Smooth muscle cell (in vitro differentiated cells): ENCODE measurements at regions not wholly inside any gene's neighbourhood (a gene's known extent, or its start where the extent isn't known, plus 50 kb on each side); places are given as distances from the start of the nearest gene placed in this dataset.
A peak's percentile ranks its signal among the peaks of the same experiment; 100 is the strongest.

Source experiments
- DNase-seq: peaks from one replicate; lab custom pipeline; 2025; ENCODE audit not compliant: unreplicated experiment; lab: John Stamatoyannopoulos, UW
- H2AFZ ChIP-seq: fragments of 200-600 bp; sonication (generic); 2 replicates; pipeline ENCODE4 v1.6.0; 2016; ENCODE audit warnings: antibody characterized with exemption, low read depth, mild to moderate bottlenecking
- H3F3A ChIP-seq: fragments of 200-600 bp; sonication (generic); 2 replicates; pipeline ENCODE4 v1.6.0; 2017; ENCODE audit warnings: antibody characterized with exemption, low read depth
- H3K27ac ChIP-seq: fragments of 200-600 bp; sonication (generic); 2 replicates; pipeline ENCODE4 v1.5.1; 2016; ENCODE audit warnings: low read depth, mild to moderate bottlenecking
- H3K27me3 ChIP-seq: fragments of 200-600 bp; sonication (generic); 2 replicates; pipeline ENCODE4 v1.6.1; 2016; ENCODE audit warnings: low read depth, mild to moderate bottlenecking
- H3K36me3 ChIP-seq: fragments of 200-600 bp; sonication (generic); 2 replicates; pipeline ENCODE4 v1.5.1; 2016; ENCODE audit warnings: low read depth
- H3K4me1 ChIP-seq: fragments of 200-600 bp; sonication (generic); 2 replicates; pipeline ENCODE4 v1.5.1; 2016; ENCODE audit warnings: low read depth
- H3K4me2 ChIP-seq: fragments of 200-600 bp; sonication (generic); 2 replicates; pipeline ENCODE4 v1.6.0; 2016; ENCODE audit warnings: mild to moderate bottlenecking
- H3K4me3 ChIP-seq: fragments of 200-600 bp; sonication (generic); 2 replicates; pipeline ENCODE4 v1.5.1; 2016; ENCODE audit warnings: mild to moderate bottlenecking
- H3K79me2 ChIP-seq: fragments of 200-600 bp; sonication (generic); 2 replicates; pipeline ENCODE4 v1.6.0; 2016; ENCODE audit warnings: low read depth, mild to moderate bottlenecking
- H3K9ac ChIP-seq: fragments of 200-600 bp; sonication (generic); 2 replicates; pipeline ENCODE4 v1.6.0; 2016; ENCODE audit warnings: low read depth
- H3K9me3 ChIP-seq: fragments of 200-600 bp; sonication (generic); replicated peaks from 2 replicates; pipeline ENCODE4 v1.5.1; 2016; ENCODE audit warnings: low read depth
- H4K20me1 ChIP-seq: fragments of 200-600 bp; sonication (generic); 2 replicates; pipeline ENCODE4 v1.6.0; 2016; ENCODE audit warnings: low read depth
- WGBS: methylation state at CpG from one replicate; pipeline ENCODE4 v1.1.7; 2016; ENCODE audit warnings: low lambda C conversion rate; 5-methylcytosine and 5-hydroxymethylcytosine counted together
- TF ChIP-seq, protein P1 (sequence below): fragments of 200-600 bp; sonication (generic); IDR thresholded peaks from 2 replicates; pipeline ENCODE4 v1.5.1; 2017; ENCODE audit warnings: borderline replicate concordance, mild to moderate bottlenecking, antibody characterized with exemption; ENCODE audit not compliant: insufficient read depth, poor library complexity, severe bottlenecking

DNA sequence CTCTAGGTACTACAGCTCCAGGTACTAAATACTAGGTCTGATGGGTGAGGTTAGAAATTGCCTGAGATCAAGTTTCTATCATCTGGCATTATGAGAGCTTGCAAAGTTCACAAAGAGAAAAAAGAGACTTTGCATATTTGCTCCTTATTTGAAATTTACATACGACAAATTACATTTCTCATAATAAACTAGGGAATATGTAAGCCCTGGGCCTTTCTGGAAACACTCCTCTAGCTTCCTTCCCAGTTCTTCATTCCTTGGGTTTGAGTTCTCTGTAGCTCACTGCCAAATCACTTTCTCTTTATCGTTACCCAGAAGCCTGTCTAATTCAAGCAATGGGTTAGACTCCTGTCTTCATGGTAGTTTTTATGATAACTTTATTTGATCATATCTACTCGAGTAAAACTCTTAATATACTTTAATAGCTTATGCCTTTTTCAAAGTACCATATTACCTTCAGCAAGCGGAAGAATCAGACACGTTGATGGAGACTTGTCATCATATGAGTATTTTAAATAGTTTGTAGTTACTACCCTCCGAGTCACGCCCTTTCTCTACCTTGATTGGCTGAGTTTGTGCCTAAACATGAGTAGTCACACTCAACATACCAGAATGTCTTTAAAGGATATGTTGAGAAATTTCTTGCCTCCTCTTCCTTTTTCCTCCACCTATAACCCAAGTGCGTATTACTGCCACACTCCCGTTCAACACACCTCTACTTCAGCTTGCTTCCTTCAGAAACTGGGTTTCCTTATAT is 150.5 kb downstream of the DKK1 start:
- Histone ChIP-seq H3K9ac (no peak overlapping the region), H3K4me2 (no peak overlapping the region), H4K20me1 (no peaks in the 10 kb centered on the region), H3K4me1 (no peaks in the 10 kb centered on the region), H3K27me3 (no peaks in the 10 kb centered on the region), H3K4me3 (no peak overlapping the region), H3K79me2 (no peaks in the 10 kb centered on the region), H3K36me3 (no peaks in the 10 kb centered on the region), H2AFZ (no peak overlapping the region), H3K9me3 (no peaks in the 10 kb centered on the region), H3F3A (no peaks in the 10 kb centered on the region), H3K27ac (no peak overlapping the region)
- TF ChIP-seq, protein P1, sequence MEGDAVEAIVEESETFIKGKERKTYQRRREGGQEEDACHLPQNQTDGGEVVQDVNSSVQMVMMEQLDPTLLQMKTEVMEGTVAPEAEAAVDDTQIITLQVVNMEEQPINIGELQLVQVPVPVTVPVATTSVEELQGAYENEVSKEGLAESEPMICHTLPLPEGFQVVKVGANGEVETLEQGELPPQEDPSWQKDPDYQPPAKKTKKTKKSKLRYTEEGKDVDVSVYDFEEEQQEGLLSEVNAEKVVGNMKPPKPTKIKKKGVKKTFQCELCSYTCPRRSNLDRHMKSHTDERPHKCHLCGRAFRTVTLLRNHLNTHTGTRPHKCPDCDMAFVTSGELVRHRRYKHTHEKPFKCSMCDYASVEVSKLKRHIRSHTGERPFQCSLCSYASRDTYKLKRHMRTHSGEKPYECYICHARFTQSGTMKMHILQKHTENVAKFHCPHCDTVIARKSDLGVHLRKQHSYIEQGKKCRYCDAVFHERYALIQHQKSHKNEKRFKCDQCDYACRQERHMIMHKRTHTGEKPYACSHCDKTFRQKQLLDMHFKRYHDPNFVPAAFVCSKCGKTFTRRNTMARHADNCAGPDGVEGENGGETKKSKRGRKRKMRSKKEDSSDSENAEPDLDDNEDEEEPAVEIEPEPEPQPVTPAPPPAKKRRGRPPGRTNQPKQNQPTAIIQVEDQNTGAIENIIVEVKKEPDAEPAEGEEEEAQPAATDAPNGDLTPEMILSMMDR: no peak
- DNase-seq: no peak
- WGBS: 96% methylated on average over 9 of the region's 9 CpGs

DNA sequence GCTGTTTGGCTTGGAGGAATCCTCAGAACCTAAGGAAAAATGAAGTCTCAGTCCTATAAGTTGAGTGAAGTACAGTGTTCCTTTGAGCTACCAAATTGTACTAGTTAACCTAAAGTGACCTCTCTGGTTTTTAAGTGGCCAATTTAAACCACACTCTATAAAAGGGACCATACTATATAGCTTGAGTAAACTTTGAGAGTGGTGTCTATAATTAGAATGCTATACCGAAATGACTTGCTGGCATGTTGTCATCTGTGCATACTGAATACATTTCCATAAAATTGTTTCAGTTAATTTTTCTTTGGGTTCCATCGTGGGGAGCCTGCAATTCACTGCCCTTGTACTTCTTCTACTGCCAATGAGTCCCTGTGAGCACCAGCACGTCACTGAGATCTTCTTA is 151.1 kb downstream of the DKK1 start:
- Histone ChIP-seq H3K4me1 (no peaks in the 10 kb centered on the region), H3K79me2 (no peaks in the 10 kb centered on the region), H2AFZ (no peak overlapping the region), H4K20me1 (no peaks in the 10 kb centered on the region), H3K27me3 (no peaks in the 10 kb centered on the region), H3K9ac (no peak overlapping the region), H3K4me3 (no peak overlapping the region), H3K9me3 (no peaks in the 10 kb centered on the region), H3K4me2 (no peak overlapping the region), H3K27ac (no peak overlapping the region), H3K36me3 (no peaks in the 10 kb centered on the region), H3F3A (no peaks in the 10 kb centered on the region)
- WGBS: 77% methylated on average over 3 of the region's 3 CpGs
- DNase-seq: no peak
- TF ChIP-seq, protein P1: no peak

DNA sequence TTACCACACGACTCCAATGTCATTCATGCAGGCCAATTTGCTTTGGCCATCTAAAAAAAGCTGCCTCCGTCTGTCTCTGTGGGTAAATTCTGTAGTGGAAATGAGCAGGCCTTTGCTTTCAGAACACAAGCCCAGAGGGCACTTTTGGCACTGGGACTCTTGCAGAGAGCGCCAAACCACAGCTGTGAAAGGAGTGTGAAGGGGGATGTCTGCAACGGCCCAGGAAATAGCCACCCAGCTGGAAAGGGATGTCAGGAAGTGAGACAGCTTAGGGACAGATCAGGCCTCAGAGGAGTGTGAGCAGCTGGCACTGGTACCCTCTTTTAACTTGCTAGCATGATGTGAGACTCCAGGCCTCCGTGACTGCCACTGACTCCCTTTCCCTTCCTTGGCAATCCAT is 152.4 kb downstream of the DKK1 start:
- no peaks in the 10 kb centered on the region for H3K79me2 ChIP-seq
- 82% methylated on average over 5 of the region's 5 CpGs for WGBS
- H3K4me3 ChIP-seq: no peak overlapping the region
- H3K4me1 ChIP-seq: no peaks in the 10 kb centered on the region
- H2AFZ ChIP-seq: peak overlapping the region; percentile 71
- TF ChIP-seq, protein P1: no peak
- no peaks in the 10 kb centered on the region for H3K27me3 ChIP-seq
- no peaks in the 10 kb centered on the region for H3K36me3 ChIP-seq
- H4K20me1 ChIP-seq: no peaks in the 10 kb centered on the region
- H3K9me3 ChIP-seq: no peaks in the 10 kb centered on the region
- no peaks in the 10 kb centered on the region for H3F3A ChIP-seq
- no peak overlapping the region for H3K4me2 ChIP-seq
- no peak overlapping the region for H3K9ac ChIP-seq
- H3K27ac ChIP-seq: no peak overlapping the region
- DNase-seq: no peak
